Nephron progenitor cell (in vitro differentiated cells): ENCODE measurements at regions not wholly inside any gene's neighbourhood (a gene's known extent, or its start where the extent isn't known, plus 50 kb on each side); places are given as distances from the start of the nearest gene placed in this dataset.

Experiments
- DNase-seq: peaks from one replicate; pipeline ENCODE4 v3.0.0; 2021
- H3K27ac Mint-ChIP-seq: 2 replicates; pipeline ENCODE4 v1.8.0; 2021; ENCODE audit warnings: mild to moderate bottlenecking, moderate library complexity, mixed read lengths
- H3K27me3 Mint-ChIP-seq: 2 replicates; pipeline ENCODE4 v1.8.0; 2021; ENCODE audit warnings: mild to moderate bottlenecking, low read depth, mixed read lengths; ENCODE audit not compliant: poor library complexity
- H3K36me3 Mint-ChIP-seq: 2 replicates; pipeline ENCODE4 v1.8.0; 2021; ENCODE audit warnings: low read depth, mixed read lengths
- H3K4me1 Mint-ChIP-seq: 2 replicates; pipeline ENCODE4 v1.8.0; 2021; ENCODE audit warnings: mixed read lengths
- H3K4me3 Mint-ChIP-seq: 2 replicates; pipeline ENCODE4 v1.8.0; 2021; ENCODE audit warnings: mild to moderate bottlenecking, moderate library complexity, mixed read lengths
- H3K9me3 Mint-ChIP-seq: 2 replicates; pipeline ENCODE4 v1.8.0; 2021; ENCODE audit warnings: mild to moderate bottlenecking, moderate library complexity, mixed read lengths
- TF ChIP-seq, protein P1 (sequence below): fragments of 200-600 bp; sonication (generic); IDR thresholded peaks from 2 replicates; pipeline ENCODE4 v1.5.0; 2021; ENCODE audit warnings: antibody characterized with exemption

DNA sequence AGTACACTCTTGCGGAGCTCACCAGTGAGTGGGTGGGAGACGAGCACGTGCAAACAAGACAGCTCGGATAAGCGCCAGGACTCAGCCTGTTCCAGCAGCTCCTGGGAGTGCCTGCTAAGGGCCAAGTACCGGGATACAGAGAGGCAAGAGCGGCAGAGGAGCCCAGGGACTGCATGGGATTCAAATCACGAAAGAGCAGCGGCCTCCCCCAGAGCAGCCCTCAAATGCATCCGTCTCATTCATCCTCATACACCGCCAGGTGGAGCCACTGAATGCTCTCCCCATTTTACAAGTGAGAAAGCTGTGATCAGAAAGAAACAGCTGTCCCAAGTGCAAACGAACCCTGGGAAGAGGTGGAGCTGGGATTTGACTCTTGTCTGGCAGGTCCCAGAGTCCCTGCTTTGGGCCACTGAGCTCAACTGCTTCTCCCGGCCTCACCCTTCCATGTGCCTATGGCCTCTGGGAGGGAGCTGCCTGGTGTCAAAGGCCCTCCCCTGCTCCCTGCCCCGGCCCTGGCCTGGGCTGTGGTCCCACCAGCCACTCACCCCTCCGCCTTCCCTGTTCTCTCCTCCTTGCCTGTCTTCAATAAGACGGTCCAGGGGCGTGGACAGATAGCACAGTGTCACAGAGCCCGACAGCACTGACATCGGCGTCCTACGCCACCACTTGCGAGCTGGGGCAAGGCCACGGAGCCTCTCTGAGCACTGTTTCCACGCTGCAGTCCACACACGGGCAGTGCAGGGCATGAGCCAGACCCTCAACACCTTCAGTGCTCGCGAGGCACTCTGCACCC, 72.8 kb upstream of the TAF1B start:
- Mint-ChIP-seq H3K4me1 (peaks cover 82% of the 10 kb centered on the region), H3K4me3 (peak overlapping the region; percentile 10), H3K9me3 (no peaks in the 10 kb centered on the region), H3K27me3 (peaks cover 9% of the 10 kb centered on the region), H3K36me3 (no peaks in the 10 kb centered on the region), H3K27ac (no peak overlapping the region)
- peak; percentile 72 for DNase-seq
- TF ChIP-seq, protein P1, sequence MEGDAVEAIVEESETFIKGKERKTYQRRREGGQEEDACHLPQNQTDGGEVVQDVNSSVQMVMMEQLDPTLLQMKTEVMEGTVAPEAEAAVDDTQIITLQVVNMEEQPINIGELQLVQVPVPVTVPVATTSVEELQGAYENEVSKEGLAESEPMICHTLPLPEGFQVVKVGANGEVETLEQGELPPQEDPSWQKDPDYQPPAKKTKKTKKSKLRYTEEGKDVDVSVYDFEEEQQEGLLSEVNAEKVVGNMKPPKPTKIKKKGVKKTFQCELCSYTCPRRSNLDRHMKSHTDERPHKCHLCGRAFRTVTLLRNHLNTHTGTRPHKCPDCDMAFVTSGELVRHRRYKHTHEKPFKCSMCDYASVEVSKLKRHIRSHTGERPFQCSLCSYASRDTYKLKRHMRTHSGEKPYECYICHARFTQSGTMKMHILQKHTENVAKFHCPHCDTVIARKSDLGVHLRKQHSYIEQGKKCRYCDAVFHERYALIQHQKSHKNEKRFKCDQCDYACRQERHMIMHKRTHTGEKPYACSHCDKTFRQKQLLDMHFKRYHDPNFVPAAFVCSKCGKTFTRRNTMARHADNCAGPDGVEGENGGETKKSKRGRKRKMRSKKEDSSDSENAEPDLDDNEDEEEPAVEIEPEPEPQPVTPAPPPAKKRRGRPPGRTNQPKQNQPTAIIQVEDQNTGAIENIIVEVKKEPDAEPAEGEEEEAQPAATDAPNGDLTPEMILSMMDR = peak; percentile 69

DNA sequence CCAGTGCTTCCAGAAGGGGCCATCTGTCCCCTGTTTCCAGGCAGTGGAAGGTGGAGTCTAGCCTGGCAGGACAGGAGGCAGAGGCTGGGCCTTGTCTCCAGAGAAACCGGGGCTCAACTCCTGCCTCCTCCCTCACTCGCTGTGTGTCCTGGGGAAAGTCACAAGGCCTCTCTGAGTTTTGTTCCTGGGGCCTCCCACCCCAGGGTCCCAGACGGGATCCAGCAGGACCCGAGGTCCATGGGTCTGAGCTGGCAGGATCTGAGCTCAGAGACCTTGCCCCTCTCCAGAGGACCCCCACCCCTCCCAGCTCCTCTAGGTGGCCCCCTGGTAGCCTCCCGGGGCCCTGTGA, 72.2 kb upstream of the TAF1B start:
- TF ChIP-seq, protein P1 = no peak
- DNase-seq = no peak
- Mint-ChIP-seq H3K27me3 (peaks cover 14% of the 10 kb centered on the region), H3K4me3 (no peak overlapping the region), H3K4me1 (peaks cover 76% of the 10 kb centered on the region), H3K27ac (no peak overlapping the region), H3K36me3 (no peaks in the 10 kb centered on the region), H3K9me3 (no peaks in the 10 kb centered on the region)

DNA sequence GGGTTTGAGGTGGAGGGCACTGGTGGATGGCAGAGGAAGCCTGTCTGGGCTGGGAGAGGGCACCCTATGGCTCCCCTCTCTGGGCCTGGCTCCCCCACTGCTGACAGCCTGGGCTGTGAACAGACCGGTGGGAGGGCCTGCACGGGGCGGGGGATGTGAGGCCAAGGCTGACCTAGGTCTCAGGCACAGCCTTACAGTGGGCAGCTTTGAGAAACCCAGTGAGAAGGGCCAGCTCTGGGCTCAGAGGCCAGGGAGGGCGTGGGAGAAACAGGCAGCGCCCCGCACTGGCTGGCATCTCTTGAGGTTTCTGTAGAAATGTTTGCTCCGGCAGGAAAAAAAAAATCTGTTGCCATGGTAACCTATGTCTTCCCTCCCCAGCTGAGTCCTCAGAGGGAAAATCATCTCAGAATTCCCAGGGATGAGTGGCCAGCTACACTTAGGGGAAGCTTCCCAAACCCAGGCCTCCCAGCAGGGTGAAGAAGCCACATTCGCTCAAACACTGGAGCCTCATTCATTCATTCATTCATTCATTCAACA, 71.7 kb upstream of the TAF1B start:
- no peaks in the 10 kb centered on the region for H3K9me3 Mint-ChIP-seq
- H3K4me3 Mint-ChIP-seq = no peak overlapping the region
- peaks cover 71% of the 10 kb centered on the region for H3K4me1 Mint-ChIP-seq
- TF ChIP-seq, protein P1 = no peak
- no peaks in the 10 kb centered on the region for H3K36me3 Mint-ChIP-seq
- peaks cover 12% of the 10 kb centered on the region for H3K27me3 Mint-ChIP-seq
- DNase-seq = peak; percentile 44
- peak overlapping the region; percentile 90 for H3K27ac Mint-ChIP-seq

DNA sequence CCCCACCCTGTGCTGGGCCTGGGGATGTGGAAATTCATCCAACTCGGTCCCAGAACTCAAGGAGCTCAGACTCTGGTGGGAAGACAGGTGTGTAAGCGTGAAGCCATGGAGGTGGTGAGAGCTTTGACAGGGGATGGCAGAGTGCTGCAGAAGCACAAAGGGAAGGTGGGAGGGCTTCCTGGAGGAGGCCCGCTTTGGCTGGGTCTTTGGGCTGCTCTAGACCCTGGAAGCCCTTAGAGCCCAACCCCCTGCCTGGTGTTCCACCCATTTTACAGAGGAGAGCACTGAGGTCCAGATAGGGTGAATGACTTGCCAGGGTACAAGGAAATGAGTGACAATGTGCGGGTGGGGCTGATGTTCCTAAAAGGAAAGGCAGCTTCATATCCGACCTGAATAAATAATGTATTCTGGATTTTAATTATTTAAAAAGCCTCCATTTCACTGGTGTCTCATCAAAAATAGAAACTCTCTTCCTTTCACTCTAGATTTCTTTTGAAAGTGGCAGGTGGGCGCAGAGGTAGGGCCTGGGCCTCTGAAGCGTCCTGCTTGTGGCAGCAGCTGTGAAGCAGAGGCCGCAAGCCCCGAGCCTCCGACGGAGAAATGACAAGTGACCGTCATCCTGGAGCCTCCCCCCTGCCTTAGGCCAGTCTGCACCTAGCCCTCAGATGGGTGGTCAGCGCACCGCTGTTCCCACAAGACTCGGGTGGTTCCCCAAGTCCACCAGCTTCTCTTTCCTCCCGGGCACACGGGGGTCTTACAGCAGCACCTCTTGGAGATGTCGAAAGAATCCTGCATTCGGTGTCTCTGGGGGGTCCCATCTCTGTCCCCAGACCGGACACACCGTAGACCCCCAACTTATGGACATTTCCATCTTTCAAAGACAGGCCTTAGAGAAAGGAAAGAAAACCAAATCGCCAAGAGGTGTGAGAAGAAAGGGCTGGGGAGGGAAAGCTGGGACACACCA, 71.0 kb upstream of the TAF1B start:
- no peaks in the 10 kb centered on the region for H3K9me3 Mint-ChIP-seq
- TF ChIP-seq, protein P1 = no peak
- H3K4me3 Mint-ChIP-seq = no peak overlapping the region
- peaks cover 11% of the 10 kb centered on the region for H3K27me3 Mint-ChIP-seq
- no peaks in the 10 kb centered on the region for H3K36me3 Mint-ChIP-seq
- no peak for DNase-seq
- H3K27ac Mint-ChIP-seq = peak overlapping the region; percentile 90
- peaks cover 63% of the 10 kb centered on the region for H3K4me1 Mint-ChIP-seq

DNA sequence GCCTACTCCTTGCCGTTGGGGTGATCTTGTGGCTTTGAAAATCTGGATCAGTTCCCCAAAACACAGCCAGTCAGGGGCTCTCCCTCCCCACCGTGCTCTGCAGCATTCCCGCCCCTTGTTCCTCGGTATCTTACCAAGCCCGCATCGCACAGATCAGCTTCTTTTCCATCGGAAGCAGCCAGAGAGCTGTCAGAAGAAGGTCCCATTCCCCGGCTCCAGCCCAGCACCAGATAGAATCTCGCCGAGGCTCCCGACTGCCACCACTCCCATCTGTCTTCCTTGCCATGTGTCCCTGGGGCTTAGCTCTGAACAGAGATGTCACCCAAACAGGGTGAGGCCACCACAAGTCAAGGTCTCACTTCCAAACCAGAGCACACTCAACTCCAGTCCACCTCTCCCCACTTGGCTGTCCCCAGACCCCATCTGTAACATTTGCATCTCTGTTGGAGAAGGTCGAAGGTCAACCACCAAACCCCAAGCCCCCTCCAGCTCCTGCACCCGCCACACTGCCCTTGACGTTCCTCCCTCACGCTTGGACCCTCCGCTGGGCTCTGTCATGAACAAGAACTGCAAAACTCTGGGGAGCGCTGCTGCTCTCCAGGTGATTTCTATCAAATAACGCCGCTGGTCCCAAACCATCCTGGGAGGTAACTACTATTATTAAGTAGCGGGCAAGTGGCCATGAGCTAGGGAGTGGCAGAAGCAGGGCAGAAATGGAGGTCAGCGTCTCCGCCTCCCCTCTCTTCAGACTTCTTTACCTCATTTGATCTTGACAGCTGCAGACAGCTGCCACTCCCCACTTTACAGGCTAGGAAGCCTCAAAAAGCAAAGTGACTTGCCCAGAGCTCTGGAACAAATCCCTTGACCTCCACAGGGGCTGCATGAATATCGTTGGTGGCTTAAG, 70.0 kb upstream of the TAF1B start:
- H3K27me3 Mint-ChIP-seq = peaks cover 14% of the 10 kb centered on the region
- TF ChIP-seq, protein P1 = no peak
- peaks cover 59% of the 10 kb centered on the region for H3K4me1 Mint-ChIP-seq
- no peaks in the 10 kb centered on the region for H3K36me3 Mint-ChIP-seq
- no peak for DNase-seq
- no peaks in the 10 kb centered on the region for H3K9me3 Mint-ChIP-seq
- no peak overlapping the region for H3K4me3 Mint-ChIP-seq
- peak overlapping the region; percentile 53 for H3K27ac Mint-ChIP-seq
